GM06990 (cell line): ENCODE measurements at regions not wholly inside any gene's neighbourhood (a gene's known extent, or its start where the extent isn't known, plus 50 kb on each side); places are given as distances from the start of the nearest gene placed in this dataset.

Experiments used
- DNase-seq: peaks from one replicate; pipeline ENCODE4 v3.0.0-alpha.2; 2011; ENCODE audit not compliant: insufficient read length; ENCODE audit errors: extremely low read depth
- H3K27me3 ChIP-seq: replicated peaks from 2 replicates; pipeline ENCODE4 v1.6.0; 2011; ENCODE audit warnings: low read length; ENCODE audit not compliant: control insufficient read depth, insufficient read depth
- H3K36me3 ChIP-seq: 2 replicates; pipeline ENCODE4 v1.5.1; 2011; ENCODE audit warnings: low read length; ENCODE audit not compliant: control insufficient read depth, insufficient read depth
- H3K4me3 ChIP-seq: replicated peaks from 2 replicates; pipeline ENCODE4 v1.5.1; 2011; ENCODE audit warnings: low read depth, mild to moderate bottlenecking, control low read depth, low read length
- CTCF ChIP-seq: IDR thresholded peaks from 2 replicates; pipeline ENCODE4 v1.5.1; 2011; ENCODE audit warnings: low read length, control low read depth, mild to moderate bottlenecking, inconsistent platforms; ENCODE audit not compliant: insufficient read depth, poor library complexity, severe bottlenecking

DNA sequence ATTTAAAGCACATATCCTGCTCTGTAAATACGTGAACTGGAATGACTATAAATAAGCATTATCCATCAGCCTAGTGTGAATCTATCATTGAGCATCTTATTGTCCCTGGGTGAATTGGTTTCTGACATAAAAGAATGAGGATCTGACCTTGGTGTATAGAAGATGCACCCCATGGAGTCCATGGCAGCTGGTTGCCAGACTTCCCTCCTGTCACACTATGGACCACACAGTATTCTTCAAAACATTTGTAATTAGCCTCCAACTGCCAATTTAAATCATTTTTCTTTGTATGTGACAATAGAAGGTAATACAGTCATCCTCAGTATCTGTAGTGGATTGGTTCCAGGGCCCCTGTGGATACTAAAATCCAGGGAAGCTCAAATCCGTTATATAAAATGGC, 238.1 kb upstream of the ZWINT start:
- Histone ChIP-seq H3K27me3 (no peaks in the 10 kb centered on the region), H3K4me3 (no peak overlapping the region), H3K36me3 (no peaks in the 10 kb centered on the region)
- TF ChIP-seq CTCF = no peak
- DNase-seq = no peak

GRCh38 chr10:56596257-56596656, 235.2 kb upstream of the ZWINT start:
- no peak for TF ChIP-seq CTCF
- H3K4me3 ChIP-seq = no peak overlapping the region
- H3K27me3 ChIP-seq = no peaks in the 10 kb centered on the region
- no peak for DNase-seq
- no peaks in the 10 kb centered on the region for H3K36me3 ChIP-seq

DNA sequence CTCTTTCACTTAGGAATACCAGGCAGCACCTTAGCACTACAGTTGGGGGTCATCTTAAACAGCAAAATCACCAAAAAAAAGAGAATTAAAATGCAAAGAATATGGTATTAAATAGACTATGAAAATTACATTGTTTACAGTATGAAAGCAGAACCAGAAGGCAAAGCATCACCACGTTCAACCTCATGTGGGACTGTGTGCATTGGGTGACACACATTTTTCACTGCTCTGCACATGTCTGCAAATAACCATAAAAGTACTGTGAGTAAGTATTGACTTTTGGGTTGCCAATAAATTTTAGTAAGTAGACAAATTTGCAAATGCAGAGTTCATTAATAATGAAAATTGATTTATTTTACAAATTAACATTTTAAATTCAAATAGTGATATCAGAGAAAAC, 232.1 kb upstream of the ZWINT start:
- no peak for DNase-seq
- H3K4me3 ChIP-seq = no peak overlapping the region
- H3K36me3 ChIP-seq = no peaks in the 10 kb centered on the region
- no peak for TF ChIP-seq CTCF
- no peaks in the 10 kb centered on the region for H3K27me3 ChIP-seq

DNA sequence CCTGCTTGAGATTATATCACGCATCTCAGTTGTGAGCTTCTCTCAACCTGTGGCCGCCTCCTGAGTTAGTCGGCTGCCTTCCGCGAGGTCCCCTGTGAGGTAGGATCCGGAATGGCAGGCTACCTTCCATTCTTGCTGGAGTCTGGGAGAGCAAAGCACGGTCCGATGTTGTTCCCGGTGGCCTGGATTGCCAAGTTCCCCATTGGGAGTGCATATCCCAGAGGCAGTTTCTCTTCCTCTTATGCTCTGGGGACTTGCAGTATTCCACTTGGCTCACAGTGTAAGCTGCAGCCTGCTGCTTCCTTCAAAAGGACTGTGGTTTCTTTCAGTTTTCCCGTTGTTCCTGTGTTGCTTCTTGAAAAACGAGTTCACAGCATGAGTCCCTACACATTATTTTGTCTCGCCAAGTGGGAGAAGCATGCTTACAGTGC, 225.4 kb upstream of the ZWINT start:
- DNase-seq = no peak
- TF ChIP-seq CTCF = no peak
- no peaks in the 10 kb centered on the region for H3K27me3 ChIP-seq
- H3K4me3 ChIP-seq = no peak overlapping the region
- H3K36me3 ChIP-seq = no peaks in the 10 kb centered on the region

DNA sequence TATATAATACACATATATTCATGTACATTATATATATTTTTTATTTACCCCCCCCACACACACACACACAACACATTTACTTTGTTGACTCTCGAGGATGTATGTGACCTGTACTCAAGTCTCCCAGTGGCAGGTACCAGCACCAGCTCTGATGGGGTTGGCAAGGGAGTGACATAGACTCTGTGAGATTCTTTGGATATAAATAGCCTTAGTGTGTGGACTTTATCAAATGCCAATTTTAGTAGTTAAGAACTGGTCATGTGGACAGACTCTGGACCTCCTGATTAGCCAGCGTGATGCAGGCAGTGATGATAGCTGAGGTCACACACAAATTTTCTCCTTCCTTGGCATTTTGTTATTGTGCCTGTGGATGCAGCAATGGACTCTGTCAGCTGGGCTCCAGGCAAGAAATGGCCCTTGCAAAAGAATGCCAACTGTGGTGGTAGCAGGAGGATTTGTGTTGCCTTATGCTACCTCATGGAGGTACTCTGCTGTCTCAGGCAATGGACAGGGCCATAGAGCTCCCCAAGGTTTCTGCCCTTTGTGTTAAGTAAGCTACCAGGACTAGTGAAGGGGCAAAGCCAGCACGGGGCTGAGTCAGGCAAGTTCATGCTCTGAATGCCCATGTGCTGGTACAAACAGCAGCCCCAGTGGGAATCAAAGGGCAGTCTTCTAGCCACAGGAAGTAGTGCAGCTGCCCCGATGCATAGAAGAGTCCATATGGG, 224.6 kb upstream of the ZWINT start:
- TF ChIP-seq CTCF = no peak
- no peak for DNase-seq

GRCh38 chr10:56583316-56583715, 222.3 kb upstream of the ZWINT start:
- H3K4me3 ChIP-seq = no peak overlapping the region
- no peaks in the 10 kb centered on the region for H3K27me3 ChIP-seq
- no peak for DNase-seq
- H3K36me3 ChIP-seq = no peaks in the 10 kb centered on the region
- no peak for TF ChIP-seq CTCF

More for the DNA sequence above, 224.6 kb upstream of the ZWINT start:
- H3K27me3 ChIP-seq = no peaks in the 10 kb centered on the region
- H3K36me3 ChIP-seq = no peaks in the 10 kb centered on the region
- H3K4me3 ChIP-seq = no peak overlapping the region
